ENCODE measurements at regions not wholly inside any gene's neighbourhood (a gene's known extent, or its start where the extent isn't known, plus 50 kb on each side); places are given as distances from the start of the nearest gene placed in this dataset.
A peak's percentile ranks its signal among the peaks of the same experiment; 100 is the strongest.

DNA sequence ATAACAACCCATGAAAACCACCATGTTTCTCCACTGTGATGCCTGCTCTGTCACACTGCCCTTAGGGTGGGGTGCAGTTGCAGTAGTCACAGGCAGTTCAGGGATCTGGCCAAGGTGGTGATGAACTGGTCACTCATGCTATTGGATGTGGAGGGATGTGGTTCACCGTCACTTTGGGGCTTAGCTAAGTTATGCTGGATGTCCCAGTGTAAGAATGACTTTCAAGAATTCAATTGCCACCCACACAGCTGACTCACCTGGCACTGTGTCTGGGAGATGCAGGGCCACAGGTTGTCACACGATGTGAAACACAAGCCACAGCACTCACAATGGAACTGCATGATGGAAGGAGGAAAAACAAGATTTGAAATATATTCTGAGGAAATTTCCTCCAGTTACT is 146.1 kb upstream of the CTNNB1 start:
- no peak for DNase-seq

DNA sequence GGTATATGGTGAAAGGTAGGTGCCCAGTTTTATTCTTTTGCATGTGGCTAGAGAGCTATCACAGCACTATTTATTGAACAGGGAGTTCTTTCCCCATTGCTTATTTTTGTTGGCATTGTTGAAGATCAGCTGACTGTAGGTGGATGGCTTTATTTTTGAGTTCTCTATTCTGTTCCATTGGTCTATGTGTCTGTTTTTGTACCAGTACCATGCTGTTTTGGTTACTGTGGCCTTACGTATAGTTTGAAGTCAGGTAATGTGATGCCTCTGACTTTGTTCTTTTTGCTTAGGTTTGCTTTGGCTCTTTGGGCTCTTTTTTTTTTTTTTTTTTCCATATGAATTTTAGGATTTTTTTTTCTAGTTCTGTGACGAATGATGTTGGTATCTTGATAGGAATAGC is 139.2 kb upstream of the CTNNB1 start:
- no peak for DNase-seq

- no peak for DNase-seq
These were observed 135.2 kb upstream of the CTNNB1 start for GRCh38 chr3:41064070-41064469.

GRCh38 chr3:41064526-41064925 is 134.8 kb upstream of the CTNNB1 start:
- no peak for DNase-seq

- no peak for DNase-seq
These were observed 134.0 kb upstream of the CTNNB1 start for GRCh38 chr3:41065340-41065739.

- no peak for DNase-seq
These were observed 126.1 kb upstream of the CTNNB1 start for GRCh38 chr3:41073190-41073589.

DNA sequence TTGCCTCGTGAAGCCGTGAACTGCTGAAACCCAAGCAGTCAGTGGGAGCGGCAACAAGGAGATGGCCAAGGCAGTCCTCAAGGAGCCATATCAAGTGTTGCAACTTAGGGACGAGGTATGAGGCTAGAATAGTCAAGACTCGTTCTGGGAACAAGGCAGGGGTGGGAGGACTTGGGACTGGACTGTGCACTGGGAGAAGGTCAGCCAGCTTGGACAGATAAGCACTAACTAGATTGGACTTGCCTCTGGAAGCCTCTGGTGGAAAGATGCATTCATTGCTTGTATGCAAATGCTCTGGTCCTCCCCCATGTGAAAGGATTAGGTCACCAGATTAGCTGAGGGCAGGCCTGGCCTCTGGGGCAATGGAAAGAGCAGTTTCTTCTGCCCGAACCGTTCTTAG is 123.3 kb upstream of the CTNNB1 start:
- DNase-seq = no peak

- no peak for DNase-seq
These were observed 122.9 kb upstream of the CTNNB1 start for GRCh38 chr3:41076399-41076798.

DNA sequence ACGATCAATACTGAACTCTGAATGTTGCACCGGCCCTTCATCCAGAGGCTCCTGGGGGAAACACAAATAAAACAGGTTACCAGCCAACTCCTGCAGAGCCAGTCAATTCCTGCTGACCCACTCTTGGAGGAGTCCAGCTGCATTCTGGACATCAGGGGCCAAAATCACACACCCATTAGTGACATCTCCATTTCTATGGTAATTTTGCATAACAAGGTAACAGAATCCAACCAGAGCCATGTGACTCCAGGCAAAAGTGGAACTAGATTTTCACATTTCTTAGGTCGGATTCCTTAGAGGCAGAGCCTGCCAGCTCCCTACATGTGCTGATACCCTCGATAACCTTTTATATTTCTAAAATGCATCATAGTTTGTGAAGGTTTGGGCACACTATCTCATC is 119.2 kb upstream of the CTNNB1 start:
- no peak for DNase-seq

GRCh38 chr3:41088882-41089281 is 110.4 kb upstream of the CTNNB1 start:
- DNase-seq = no peak

GRCh38 chr3:41089566-41089965 is 109.7 kb upstream of the CTNNB1 start:
- no peak for DNase-seq

- DNase-seq = peak; percentile 49
These were observed 106.5 kb upstream of the CTNNB1 start for GRCh38 chr3:41092844-41093243.

GRCh38 chr3:41093476-41093875 is 105.8 kb upstream of the CTNNB1 start:
- no peak for DNase-seq

- no peak for DNase-seq
These were observed 105.0 kb upstream of the CTNNB1 start for GRCh38 chr3:41094351-41094750.

- DNase-seq = no peak
These were observed 103.6 kb upstream of the CTNNB1 start for GRCh38 chr3:41095702-41096101.

DNA sequence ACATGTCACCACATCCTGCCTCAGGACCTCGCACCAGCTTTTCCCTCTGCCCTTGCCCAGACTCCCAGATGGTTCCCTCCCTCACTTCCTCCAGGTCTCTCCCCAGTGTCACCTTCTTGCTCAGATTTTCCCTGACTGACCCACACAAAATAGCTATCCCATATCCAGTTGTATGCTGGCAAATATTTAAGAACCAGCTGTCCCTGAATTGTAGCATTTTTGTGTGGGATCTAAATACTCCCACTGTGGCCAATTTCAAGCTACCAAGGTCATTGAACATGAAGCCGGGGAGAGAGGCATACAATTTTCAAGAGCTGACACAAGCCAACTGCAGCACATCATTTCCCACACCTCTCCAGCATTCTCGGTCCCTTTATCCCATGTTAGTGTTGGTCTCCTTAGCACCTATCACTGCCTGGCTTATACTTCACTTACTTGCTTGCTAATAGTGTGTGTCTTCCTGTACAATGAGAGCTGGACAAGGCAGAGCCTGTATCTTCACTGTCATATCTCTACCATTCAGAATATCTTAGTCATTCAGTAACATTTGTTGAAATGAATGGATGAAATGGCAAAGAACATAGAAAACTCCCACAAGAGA is 101.3 kb upstream of the CTNNB1 start:
- DNase-seq = no peak

DNA sequence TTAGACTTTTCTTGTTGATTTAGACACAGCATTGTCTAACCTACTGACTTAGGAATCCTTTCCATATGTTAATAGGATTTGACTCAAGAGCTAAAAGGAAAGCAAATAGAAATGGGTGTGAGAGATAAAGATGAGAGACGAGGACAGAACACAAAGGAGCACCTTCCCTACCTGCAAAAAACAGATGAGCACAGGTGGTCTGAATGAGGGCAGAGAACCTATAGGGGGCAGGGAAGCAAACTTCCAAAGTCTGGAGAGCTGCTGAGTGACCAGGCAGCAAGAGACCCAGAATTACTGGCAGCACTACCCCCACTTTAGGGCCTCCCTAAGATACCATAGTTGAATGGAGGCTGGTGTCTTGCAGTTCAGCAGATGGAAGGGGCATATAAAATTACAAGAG is 98.1 kb upstream of the CTNNB1 start:
- DNase-seq = no peak

- DNase-seq = no peak
These were observed 97.2 kb upstream of the CTNNB1 start for GRCh38 chr3:41102053-41102556.

DNA sequence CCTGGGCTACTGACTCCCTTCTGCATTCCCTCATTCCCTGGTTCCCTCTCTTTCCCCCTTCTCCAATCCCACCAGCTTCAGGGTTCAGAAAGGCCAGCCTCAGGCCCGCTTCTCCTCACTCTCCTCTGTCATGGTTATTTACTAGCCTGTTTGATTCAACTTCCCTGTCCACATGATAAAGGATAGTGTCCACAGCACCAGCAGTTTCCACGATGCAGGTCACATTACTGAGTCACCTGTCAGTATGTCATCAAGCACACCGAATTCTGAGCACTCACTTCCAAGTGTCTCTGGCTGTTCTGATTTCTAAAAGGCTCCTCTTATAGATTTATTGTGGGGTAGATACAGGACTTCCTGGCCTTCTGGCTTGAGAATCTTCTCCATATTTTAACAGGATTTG is 96.6 kb upstream of the CTNNB1 start:
- DNase-seq = no peak

- no peak for DNase-seq
These were observed 96.1 kb upstream of the CTNNB1 start for GRCh38 chr3:41103200-41103599.

GRCh38 chr3:41104147-41104546 is 95.2 kb upstream of the CTNNB1 start:
- DNase-seq = no peak

DNA sequence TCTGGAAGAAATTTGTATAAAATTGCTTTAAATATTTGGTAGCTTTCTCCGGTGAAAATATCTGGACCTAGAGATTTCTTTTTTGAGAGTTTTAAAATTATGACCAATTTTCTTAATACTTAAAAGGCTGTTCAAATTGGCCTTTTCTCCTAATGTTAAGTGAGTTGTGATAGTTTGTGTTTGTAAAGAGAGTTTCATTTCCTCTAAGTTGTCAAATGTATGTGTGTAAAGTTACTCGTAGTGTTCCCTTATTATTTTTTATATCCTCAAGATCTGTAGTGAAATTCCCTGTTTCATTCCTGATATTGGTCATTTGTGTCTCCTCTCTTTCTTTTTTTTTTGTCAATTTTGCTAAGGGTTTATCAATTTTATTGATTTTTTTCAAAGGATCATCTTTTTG is 92.6 kb upstream of the CTNNB1 start:
- no peak for DNase-seq

GRCh38 chr3:41111011-41111410 is 88.3 kb upstream of the CTNNB1 start:
- no peak for DNase-seq

GRCh38 chr3:41112466-41112865 is 86.8 kb upstream of the CTNNB1 start:
- no peak for DNase-seq

DNA sequence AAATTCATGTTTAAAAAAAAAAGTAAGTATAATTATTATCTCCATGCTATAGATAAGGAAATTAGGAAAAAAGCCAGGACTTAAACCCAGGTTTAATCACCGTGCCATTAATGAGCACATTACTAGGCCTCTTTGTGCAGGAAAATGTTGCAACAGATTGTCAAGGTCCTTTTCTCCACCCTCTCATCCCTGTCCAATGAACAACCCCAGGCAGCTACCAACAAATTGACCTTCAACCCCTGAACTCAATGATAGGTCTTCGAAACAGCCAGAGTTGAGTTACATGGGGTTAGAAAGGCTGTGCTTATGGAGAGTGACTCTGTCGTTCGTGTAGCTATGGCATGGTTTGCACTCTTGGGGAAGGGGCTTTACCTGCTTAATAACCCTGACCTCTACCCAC is 84.2 kb upstream of the CTNNB1 start:
- no peak for DNase-seq

DNA sequence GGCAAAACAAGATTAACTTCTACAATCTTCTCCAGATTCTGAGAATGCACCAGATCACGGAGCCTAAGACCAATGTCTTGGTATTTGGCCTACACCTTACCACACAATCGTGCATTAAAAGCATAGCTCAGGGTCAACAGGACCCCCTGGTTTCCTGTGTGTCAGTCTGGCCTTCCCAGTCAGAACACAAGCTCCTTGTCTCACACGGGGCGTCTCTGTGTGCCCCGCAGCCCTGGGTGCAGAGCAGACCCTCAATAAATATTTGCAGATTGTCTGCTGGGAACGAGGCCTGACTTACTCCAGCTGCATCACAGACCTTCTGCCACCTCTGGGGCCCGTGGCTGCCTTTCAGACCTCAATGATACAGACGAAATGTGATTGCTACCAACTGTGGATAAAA is 82.5 kb upstream of the CTNNB1 start:
- no peak for DNase-seq

Data from left hindlimb (tissue), 1 donor.